OCI-LY7 (cell line): ENCODE measurements at regions not wholly inside any gene's neighbourhood (a gene's known extent, or its start where the extent isn't known, plus 50 kb on each side); places are given as distances from the start of the nearest gene placed in this dataset.
"Not testable (repeated sequence)": the region's sequence is repeated elsewhere in the genome, so short reads cannot be mapped to it uniquely, and the experiment has no call there.

Source experiments
- BruUV-seq: library from RNA; stranded (reverse); fragments of 400-500 nt; replicated peaks from 2 replicates; lab custom pipeline; 2021; lab: Mats Ljungman, UMichigan
- CTCF ChIA-PET: fragments of 300-600 bp; sonication (Branson Sonifier 250); formaldehyde crosslinking; loops from one replicate; lab custom pipeline; 2022; ENCODE audit warnings: antibody characterized with exemption; ENCODE audit not compliant: unreplicated experiment; lab: Charles Lee
- POLR2A ChIA-PET: fragments of 300-600 bp; sonication (Branson Sonifier 250); formaldehyde crosslinking; loops from one replicate; lab custom pipeline; 2022; ENCODE audit warnings: antibody characterized with exemption; lab: Charles Lee
- DNase-seq: peaks from one replicate; pipeline ENCODE4 v3.0.0-alpha.2; 2015; ENCODE audit warnings: low spot score
- H2AFZ ChIP-seq: fragments of 200-600 bp; sonication (generic), shearing (Covaris generic); 2 replicates; pipeline ENCODE4 v1.6.1; 2014; ENCODE audit warnings: mild to moderate bottlenecking, antibody characterized with exemption, low read length, moderate library complexity
- H3K27ac ChIP-seq: fragments of 200-600 bp; sonication (generic); 2 replicates; pipeline ENCODE4 v1.5.1; 2014; ENCODE audit warnings: mixed run types, low read depth, mild to moderate bottlenecking, moderate library complexity, low read length, inconsistent platforms; ENCODE audit not compliant: poor library complexity, severe bottlenecking
- H3K36me3 ChIP-seq: fragments of 200-600 bp; sonication (generic); 2 replicates; pipeline ENCODE4 v1.6.1; 2014; ENCODE audit warnings: mild to moderate bottlenecking, antibody characterized with exemption, low read length, moderate library complexity, mixed read lengths; ENCODE audit not compliant: insufficient read depth
- H3K4me1 ChIP-seq: fragments of 200-600 bp; sonication (generic); 2 replicates; pipeline ENCODE4 v1.5.1; 2014; ENCODE audit warnings: mild to moderate bottlenecking, low read length; ENCODE audit not compliant: insufficient read depth, poor library complexity, severe bottlenecking
- H3K4me2 ChIP-seq: fragments of 200-600 bp; sonication (generic); 2 replicates; pipeline ENCODE4 v1.6.1; 2014; ENCODE audit warnings: mild to moderate bottlenecking, low read length
- H3K4me3 ChIP-seq: fragments of 200-600 bp; sonication (generic); 2 replicates; pipeline ENCODE4 v1.5.1; 2014; ENCODE audit warnings: mild to moderate bottlenecking, low read depth, low read length; ENCODE audit not compliant: poor library complexity, severe bottlenecking
- H3K79me2 ChIP-seq: fragments of 200-600 bp; sonication (generic); 2 replicates; pipeline ENCODE4 v1.6.1; 2016; ENCODE audit warnings: low read depth, mild to moderate bottlenecking, low read length, moderate library complexity, mixed read lengths; ENCODE audit not compliant: insufficient read depth
- H3K9me2 ChIP-seq: fragments of 200-600 bp; sonication (generic); 2 replicates; pipeline ENCODE4 v1.6.1; 2016; ENCODE audit warnings: mild to moderate bottlenecking, low read length, mixed read lengths; ENCODE audit not compliant: insufficient read depth
- H3K9me3 ChIP-seq: fragments of 200-600 bp; sonication (generic); 2 replicates; pipeline ENCODE4 v1.6.1; 2014; ENCODE audit warnings: mild to moderate bottlenecking, mixed run types, low read length, mixed read lengths
- H4K20me1 ChIP-seq: fragments of 200-600 bp; sonication (generic); 2 replicates; pipeline ENCODE4 v1.6.1; 2014; ENCODE audit warnings: mild to moderate bottlenecking, antibody characterized with exemption, low read length, moderate library complexity, mixed read lengths; ENCODE audit not compliant: insufficient read depth
- CTCF ChIP-seq: fragments of 200-600 bp; sonication (generic); conservative IDR thresholded peaks from 2 replicates; pipeline ENCODE4 v1.5.1; 2014; ENCODE audit warnings: mild to moderate bottlenecking, antibody characterized with exemption, low read length, moderate library complexity, mixed read lengths
- EZH2phosphoT487 ChIP-seq: fragments of 200-600 bp; sonication (generic); IDR thresholded peaks from 2 replicates; pipeline ENCODE4 v1.6.1; 2018; ENCODE audit warnings: low read depth, borderline replicate concordance, mild to moderate bottlenecking, mixed run types, antibody characterized with exemption, low read length, moderate library complexity, mixed read lengths
- intact Hi-C: fragments of 100-400 bp; cut with micrococcal nuclease; formaldehyde crosslinking; loops from one replicate; pipeline ENCODE4 v1.10.0; 2022; ENCODE audit not compliant: unreplicated experiment

GRCh38 chrX:80508083-80508482 is 87.8 kb downstream of the TENT5D start:
- H3K79me2 ChIP-seq, CTCF ChIA-PET, intact Hi-C loops, H3K4me1 ChIP-seq, DNase-seq, POLR2A ChIA-PET, H2AFZ ChIP-seq, H3K27ac ChIP-seq, H3K36me3 ChIP-seq, BruUV-seq, H3K9me3 ChIP-seq, H3K9me2 ChIP-seq, H4K20me1 ChIP-seq, H3K4me2 ChIP-seq, H3K4me3 ChIP-seq: not testable (repeated sequence)

GRCh38 chrX:80511969-80512760 is 91.9 kb downstream of the TENT5D start:
- no peaks in the 10 kb centered on the region for H3K79me2 ChIP-seq
- H3K27ac ChIP-seq = no peak overlapping the region
- H3K4me2 ChIP-seq = no peak overlapping the region
- ChIA-PET POLR2A (interaction anchor here (0.6 kb wide), 1 partner anchor 17 kb away, joined by 3 read pairs; no protein-coding TSS in a partner anchor), CTCF (no interaction called here)
- no peaks in the 10 kb centered on the region for H3K9me3 ChIP-seq
- H3K4me1 ChIP-seq = no peaks in the 10 kb centered on the region
- H3K4me3 ChIP-seq = no peak overlapping the region
- H2AFZ ChIP-seq = no peak overlapping the region
- no peaks in the 10 kb centered on the region for H3K9me2 ChIP-seq
- no TSS peak for BruUV-seq
- intact Hi-C loops = no loop called here
- H3K36me3 ChIP-seq = no peaks in the 10 kb centered on the region
- H4K20me1 ChIP-seq = no peaks in the 10 kb centered on the region
- TF ChIP-seq CTCF (no peak), EZH2phosphoT487 (no peak)
- DNase-seq = no peak

GRCh38 chrX:80512924-80513323 is 92.7 kb downstream of the TENT5D start:
- CTCF ChIA-PET = no interaction called here
- H2AFZ ChIP-seq = no peak overlapping the region
- TF ChIP-seq CTCF (no peak), EZH2phosphoT487 (no peak)

More at GRCh38 chrX:80512924-80513323, 92.7 kb downstream of the TENT5D start:
- Histone ChIP-seq H4K20me1 (no peaks in the 10 kb centered on the region), H3K79me2 (no peaks in the 10 kb centered on the region), H3K9me3 (no peaks in the 10 kb centered on the region), H3K36me3 (no peaks in the 10 kb centered on the region), H3K4me3 (no peak overlapping the region), H3K9me2 (no peaks in the 10 kb centered on the region), H3K27ac (no peak overlapping the region), H3K4me1 (no peaks in the 10 kb centered on the region), H3K4me2 (no peak overlapping the region)
- no TSS peak for BruUV-seq
- POLR2A ChIA-PET = interaction anchor here (0.6 kb wide), 1 partner anchor 68 kb away, joined by 4 read pairs; no protein-coding TSS in a partner anchor
- intact Hi-C loops = no loop called here
- no peak for DNase-seq
